T-helper 2 cell treated with Interferon-gamma antibody and Interleukin-4, amounts not matched to agents 5 μg/mL and 100 μg/mL, for 36 hours (primary cell): ENCODE measurements at regions not wholly inside any gene's neighbourhood (a gene's known extent, or its start where the extent isn't known, plus 50 kb on each side); places are given as distances from the start of the nearest gene placed in this dataset.
"Not testable (repeated sequence)": the region's sequence is repeated elsewhere in the genome, so short reads cannot be mapped to it uniquely, and the experiment has no call there.

Source experiments
- DNase-seq: peaks from one replicate; pipeline ENCODE4 v3.0.0; 2021; ENCODE audit warnings: low spot score
- H3K27ac Mint-ChIP-seq: one replicate; pipeline ENCODE4 v1.8.0; 2021; ENCODE audit warnings: mild to moderate bottlenecking, mixed read lengths
- H3K27me3 Mint-ChIP-seq: one replicate; pipeline ENCODE4 v1.8.0; 2021; ENCODE audit warnings: low read depth, mixed read lengths
- H3K36me3 Mint-ChIP-seq: one replicate; pipeline ENCODE4 v1.8.0; 2021; ENCODE audit warnings: low read depth, mixed read lengths
- H3K4me1 Mint-ChIP-seq: one replicate; pipeline ENCODE4 v1.8.0; 2021; ENCODE audit warnings: low read depth, mixed read lengths
- H3K4me3 Mint-ChIP-seq: one replicate; pipeline ENCODE4 v1.8.0; 2022; ENCODE audit warnings: mild to moderate bottlenecking, moderate library complexity, mixed read lengths
- H3K9me3 Mint-ChIP-seq: one replicate; pipeline ENCODE4 v1.8.0; 2021; ENCODE audit warnings: mixed read lengths

DNA sequence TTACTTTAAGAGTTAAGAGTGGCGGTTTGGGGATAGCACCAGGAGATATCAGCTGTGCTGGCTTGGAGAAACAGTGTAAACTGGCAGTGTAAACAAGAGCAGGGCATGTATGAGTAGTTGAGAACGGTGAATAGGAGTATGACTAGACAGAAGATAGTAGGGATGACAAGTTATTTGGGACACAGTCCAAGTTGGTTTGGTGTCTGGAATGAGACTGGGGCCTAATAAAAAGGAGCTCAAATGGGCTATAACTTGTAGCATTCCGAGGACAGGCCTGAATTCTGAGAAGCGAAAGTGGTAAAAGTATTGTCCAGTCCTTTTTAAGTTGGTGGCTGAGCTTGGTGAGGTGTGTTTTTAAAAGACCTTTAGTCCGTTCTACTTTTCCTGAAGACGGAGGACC, 883.9 kb upstream of the CITED2 start:
- H3K4me3 Mint-ChIP-seq, H3K36me3 Mint-ChIP-seq, H3K27ac Mint-ChIP-seq, DNase-seq, H3K27me3 Mint-ChIP-seq, H3K4me1 Mint-ChIP-seq, H3K9me3 Mint-ChIP-seq: not testable (repeated sequence)

GRCh38 chr6:140256248-140256647, 881.8 kb upstream of the CITED2 start:
- no peak for DNase-seq
- H3K4me1 Mint-ChIP-seq: no peaks in the 10 kb centered on the region
- H3K9me3 Mint-ChIP-seq: no peaks in the 10 kb centered on the region
- H3K27me3 Mint-ChIP-seq: no peaks in the 10 kb centered on the region
- H3K4me3 Mint-ChIP-seq: no peak overlapping the region
- H3K36me3 Mint-ChIP-seq: no peaks in the 10 kb centered on the region
- no peak overlapping the region for H3K27ac Mint-ChIP-seq

GRCh38 chr6:140253096-140253495, 878.6 kb upstream of the CITED2 start:
- H3K4me1 Mint-ChIP-seq: no peaks in the 10 kb centered on the region
- no peak for DNase-seq
- H3K27me3 Mint-ChIP-seq: no peaks in the 10 kb centered on the region
- H3K4me3 Mint-ChIP-seq: no peak overlapping the region
- H3K9me3 Mint-ChIP-seq: no peaks in the 10 kb centered on the region
- H3K27ac Mint-ChIP-seq: no peak overlapping the region
- no peaks in the 10 kb centered on the region for H3K36me3 Mint-ChIP-seq

DNA sequence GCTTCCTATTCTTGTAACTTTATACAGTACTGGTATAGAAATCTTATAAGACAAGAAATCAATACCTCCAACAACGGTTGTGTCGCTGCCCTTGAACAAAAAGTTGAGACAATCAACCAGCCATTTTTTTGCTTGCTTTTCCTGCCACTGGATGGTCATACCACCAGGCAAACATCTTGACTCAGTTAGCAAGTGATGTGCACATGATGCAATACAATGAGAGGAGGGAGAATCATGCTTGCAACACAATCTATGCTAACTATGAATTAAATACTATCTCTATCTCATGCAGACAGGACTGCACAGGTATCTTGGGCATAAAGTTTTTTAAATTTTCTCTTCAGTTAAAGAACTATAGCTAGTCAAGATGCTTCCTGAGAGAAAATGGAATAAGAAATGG, 877.7 kb upstream of the CITED2 start:
- DNase-seq: no peak
- no peaks in the 10 kb centered on the region for H3K27me3 Mint-ChIP-seq

DNA sequence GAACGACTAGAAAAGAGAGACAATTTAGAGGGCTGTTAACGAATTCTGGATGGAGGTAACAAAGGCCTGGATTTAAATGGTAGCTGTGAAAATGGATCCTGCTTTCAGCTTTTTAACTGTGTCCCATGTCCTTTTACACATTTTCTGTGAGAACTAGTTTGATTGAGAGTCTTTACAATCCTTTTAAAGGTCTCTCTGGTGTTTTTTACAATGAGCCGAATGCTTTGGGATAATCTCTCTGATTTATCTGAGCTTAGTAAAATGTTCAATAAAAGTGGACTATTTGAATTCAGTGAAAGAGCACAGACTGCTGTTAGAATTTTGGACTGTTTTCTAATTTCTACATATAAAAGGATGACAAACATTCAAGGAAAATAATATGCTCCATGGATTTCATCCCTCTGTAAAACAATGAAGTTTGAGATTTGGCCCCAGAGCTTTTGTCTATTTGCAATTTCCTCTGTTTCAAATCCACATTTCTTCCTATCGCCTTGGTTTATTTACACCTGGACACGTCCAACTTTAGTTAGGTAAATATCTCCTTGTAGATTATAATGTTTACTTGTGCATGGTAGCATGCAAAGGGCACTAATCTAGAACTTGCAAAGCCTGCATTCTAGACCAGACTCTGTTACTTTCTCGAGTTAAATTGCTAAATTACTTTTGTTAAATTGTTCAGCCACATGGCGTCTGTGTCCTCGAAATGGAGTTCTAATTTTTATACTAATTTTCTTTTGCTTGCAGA, 871.0 kb upstream of the CITED2 start:
- H3K4me3 Mint-ChIP-seq: no peak overlapping the region
- H3K4me1 Mint-ChIP-seq: no peaks in the 10 kb centered on the region
- DNase-seq: no peak
- H3K9me3 Mint-ChIP-seq: no peaks in the 10 kb centered on the region
- H3K36me3 Mint-ChIP-seq: no peaks in the 10 kb centered on the region
- H3K27ac Mint-ChIP-seq: no peak overlapping the region
- H3K27me3 Mint-ChIP-seq: no peaks in the 10 kb centered on the region

More for the DNA sequence above, 877.7 kb upstream of the CITED2 start:
- Mint-ChIP-seq H3K9me3 (no peaks in the 10 kb centered on the region), H3K27ac (no peak overlapping the region), H3K36me3 (no peaks in the 10 kb centered on the region), H3K4me1 (no peaks in the 10 kb centered on the region), H3K4me3 (no peak overlapping the region)

GRCh38 chr6:140237251-140237650, 862.8 kb upstream of the CITED2 start:
- no peaks in the 10 kb centered on the region for H3K36me3 Mint-ChIP-seq
- DNase-seq: no peak

GRCh38 chr6:140236732-140237131, 862.3 kb upstream of the CITED2 start:
- Mint-ChIP-seq H3K4me1 (no peaks in the 10 kb centered on the region), H3K27ac (no peak overlapping the region), H3K9me3 (no peaks in the 10 kb centered on the region), H3K36me3 (no peaks in the 10 kb centered on the region), H3K27me3 (no peaks in the 10 kb centered on the region), H3K4me3 (no peak overlapping the region)
- DNase-seq: no peak

More at GRCh38 chr6:140237251-140237650, 862.8 kb upstream of the CITED2 start:
- Mint-ChIP-seq H3K4me3 (no peak overlapping the region), H3K27ac (no peak overlapping the region), H3K27me3 (no peaks in the 10 kb centered on the region), H3K9me3 (no peaks in the 10 kb centered on the region), H3K4me1 (no peaks in the 10 kb centered on the region)

DNA sequence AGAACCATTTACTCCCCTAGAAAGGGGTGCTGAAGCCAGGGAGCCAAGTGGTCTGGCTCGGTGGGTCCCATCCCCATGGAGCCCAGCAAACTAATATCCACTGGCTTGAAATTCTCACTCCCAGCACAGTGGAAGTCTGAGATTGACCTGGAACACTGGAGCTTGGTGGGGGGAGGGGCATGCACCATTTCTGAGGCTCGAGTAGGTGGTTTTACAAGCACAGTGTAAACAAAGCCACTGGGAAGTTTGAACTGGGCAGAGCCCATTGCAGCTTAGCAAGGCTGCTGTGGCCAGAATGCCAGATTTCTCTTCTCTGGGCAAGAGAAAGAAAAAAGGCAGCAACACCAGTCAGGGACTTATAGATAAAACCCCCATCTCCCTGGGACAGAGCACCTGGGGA, 855.8 kb upstream of the CITED2 start:
- DNase-seq: no peak
- Mint-ChIP-seq H3K4me1 (no peaks in the 10 kb centered on the region), H3K36me3 (no peaks in the 10 kb centered on the region), H3K4me3 (no peak overlapping the region), H3K27ac (no peak overlapping the region), H3K27me3 (no peaks in the 10 kb centered on the region), H3K9me3 (no peaks in the 10 kb centered on the region)

GRCh38 chr6:140228491-140228890, 854.0 kb upstream of the CITED2 start:
- Mint-ChIP-seq H3K36me3 (no peaks in the 10 kb centered on the region), H3K4me3 (no peak overlapping the region), H3K9me3 (no peaks in the 10 kb centered on the region), H3K27me3 (no peaks in the 10 kb centered on the region), H3K27ac (no peak overlapping the region), H3K4me1 (no peaks in the 10 kb centered on the region)
- DNase-seq: no peak

GRCh38 chr6:140226637-140227036, 852.2 kb upstream of the CITED2 start:
- Mint-ChIP-seq H3K27ac (no peak overlapping the region), H3K4me3 (no peak overlapping the region), H3K27me3 (no peaks in the 10 kb centered on the region), H3K9me3 (no peaks in the 10 kb centered on the region), H3K4me1 (no peaks in the 10 kb centered on the region), H3K36me3 (no peaks in the 10 kb centered on the region)
- DNase-seq: no peak

- Mint-ChIP-seq H3K27me3 (no peaks in the 10 kb centered on the region), H3K4me3 (no peak overlapping the region), H3K36me3 (no peaks in the 10 kb centered on the region), H3K27ac (no peak overlapping the region), H3K9me3 (no peaks in the 10 kb centered on the region), H3K4me1 (no peaks in the 10 kb centered on the region)
- DNase-seq: no peak
These were observed 851.4 kb upstream of the CITED2 start for GRCh38 chr6:140225701-140226436.

GRCh38 chr6:140217283-140217682, 842.8 kb upstream of the CITED2 start:
- Mint-ChIP-seq H3K27ac (no peak overlapping the region), H3K27me3 (no peaks in the 10 kb centered on the region), H3K36me3 (no peaks in the 10 kb centered on the region), H3K4me1 (no peaks in the 10 kb centered on the region), H3K9me3 (peaks cover 15% of the 10 kb centered on the region), H3K4me3 (no peak overlapping the region)
- no peak for DNase-seq

GRCh38 chr6:140209775-140210174, 835.3 kb upstream of the CITED2 start:
- DNase-seq: no peak
- H3K4me1 Mint-ChIP-seq: no peaks in the 10 kb centered on the region
- H3K27ac Mint-ChIP-seq: no peak overlapping the region
- H3K4me3 Mint-ChIP-seq: no peak overlapping the region
- no peaks in the 10 kb centered on the region for H3K9me3 Mint-ChIP-seq
- H3K36me3 Mint-ChIP-seq: no peaks in the 10 kb centered on the region
- H3K27me3 Mint-ChIP-seq: no peaks in the 10 kb centered on the region

- Mint-ChIP-seq H3K27me3 (no peaks in the 10 kb centered on the region), H3K9me3 (no peaks in the 10 kb centered on the region), H3K4me3 (no peak overlapping the region), H3K27ac (no peak overlapping the region), H3K4me1 (no peaks in the 10 kb centered on the region), H3K36me3 (no peaks in the 10 kb centered on the region)
- no peak for DNase-seq
These were observed 833.8 kb upstream of the CITED2 start for GRCh38 chr6:140208286-140208685.
